Stomach (tissue), 8 donors: ENCODE measurements at regions not wholly inside any gene's neighbourhood (a gene's known extent, or its start where the extent isn't known, plus 50 kb on each side); places are given as distances from the start of the nearest gene placed in this dataset.

Experiments used
- DNase-seq, 2 donors: peaks; one replicate each; pipeline versions ENCODE4 v3.0.0 to v3.0.0-alpha.2; 2013 to 2019
- H3K27ac ChIP-seq, 5 donors: fragments of 200-600 bp in 4 of 5; sonication (generic) in 4 of 5; one replicate each; pipeline ENCODE4 v1.5.1; 2013 to 2019; ENCODE audit warnings: mild to moderate bottlenecking in 1 of 5, moderate library complexity in 1 of 5
- H3K27me3 ChIP-seq, 3 donors: fragments of 200-600 bp; sonication (generic); one replicate each; pipeline ENCODE4 v1.5.1; 2017 to 2019; ENCODE audit warnings: mixed run types in 1 of 3
- H3K36me3 ChIP-seq, 4 donors: fragments of 200-600 bp; sonication (generic); 1 replicate in 3 of 4; 2 replicates in 1 of 4; pipeline ENCODE4 v1.5.1; 2016 to 2019
- H3K4me1 ChIP-seq, 4 donors: fragments of 200-600 bp; sonication (generic); one replicate each; pipeline ENCODE4 v1.5.1; 2016 to 2019
- H3K4me3 ChIP-seq, 4 donors: fragments of 200-600 bp; sonication (generic) in 3 of 4; one replicate each; pipeline ENCODE4 v1.5.1; 2016 to 2019; ENCODE audit warnings: mild to moderate bottlenecking in 1 of 4
- H3K9me3 ChIP-seq, 4 donors: fragments of 200-600 bp; sonication (generic); one replicate each; pipeline ENCODE4 v1.5.1; 2016 to 2019
- CTCF ChIP-seq, 7 experiments: fragments of 450-650 bp in 4 of 7; fragments of 200-600 bp in 3 of 7; sonication (generic) in 3 of 7; IDR thresholded peaks; one replicate each; pipeline ENCODE4 v1.5.1; 2016 to 2019; ENCODE audit warnings: antibody characterized with exemption in 7 of 7, control low read depth in 2 of 7, mild to moderate bottlenecking in 1 of 7
- EP300 ChIP-seq: sonication (generic); formaldehyde crosslinking; IDR thresholded peaks from one replicate; pipeline ENCODE4 v1.6.1; 2017; ENCODE audit warnings: antibody characterized with exemption
- POLR2A ChIP-seq, 4 donors: fragments of 450-650 bp; IDR thresholded peaks; one replicate each; pipeline ENCODE4 v1.6.1; 2016; ENCODE audit warnings: antibody characterized with exemption in 4 of 4, control low read depth in 2 of 4, mild to moderate bottlenecking in 1 of 4, moderate library complexity in 1 of 4
- POLR2AphosphoS5 ChIP-seq, 3 donors: sonication (generic); formaldehyde crosslinking; IDR thresholded peaks; one replicate each; pipeline ENCODE4 v1.6.1; 2016; ENCODE audit warnings: antibody characterized with exemption in 3 of 3
- WGBS, 5 donors: extraction: QIAGEN DNeasy Blood & Tissue Kit in 3 of 5; methylation state at CpG; one replicate each; pipeline versions ENCODE4 v1.1.5 to v1.1.7; 2013 to 2018; 5-methylcytosine and 5-hydroxymethylcytosine counted together
- intact Hi-C: fragments of 100-400 bp; cut with DNase I; formaldehyde crosslinking; loops from one replicate; pipeline ENCODE4 v1.15.1; 2023; ENCODE audit warnings: low total_unique reads
- donor health status: healthy with polysubstance abuse.
- donor health status: Bipolar disorder and iron deficiency.
- donor health status: healthy.

DNA sequence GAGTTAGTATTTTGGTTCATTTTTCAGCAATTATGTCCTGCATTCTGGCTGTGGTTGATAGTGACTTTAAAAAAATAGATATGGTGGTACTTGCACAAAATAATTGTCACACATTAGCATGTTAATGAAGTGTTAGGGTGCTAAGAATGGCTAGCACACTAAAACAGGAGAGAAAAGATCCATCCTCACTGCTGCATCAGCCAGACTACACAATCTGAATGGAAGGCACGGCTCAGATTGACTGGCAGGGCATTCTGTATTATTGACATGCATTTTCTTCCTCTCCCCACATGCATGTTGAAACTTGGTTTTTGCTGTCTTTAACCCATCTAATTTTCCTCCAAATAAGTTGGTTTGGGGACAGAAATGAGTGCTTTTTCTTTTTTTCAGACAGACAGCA, 306.3 kb downstream of the PRL start:
- TF ChIP-seq POLR2A (IDR thresholded peaks at IDR 0.05) (no peak), POLR2AphosphoS5 (IDR thresholded peaks at IDR 0.05) (no peak), CTCF (IDR thresholded peaks at IDR 0.05) (no peak)
- no peak overlapping the region for H3K4me3 ChIP-seq
- H3K27ac ChIP-seq, result no peak overlapping the region
- no peaks in the 10 kb centered on the region for H3K9me3 ChIP-seq
- no peaks in the 10 kb centered on the region for H3K36me3 ChIP-seq
- 82 to 94% (median 85%) methylated on average over 1 of the region's 1 CpG for WGBS, 5 donors
- no peaks in the 10 kb centered on the region for H3K27me3 ChIP-seq
- H3K4me1 ChIP-seq, result peaks cover 0 to 22% (median 6%) of the 10 kb centered on the region in 4 donors
- intact Hi-C loops, result no loop called here
- no peak for DNase-seq

- TF ChIP-seq POLR2AphosphoS5 (IDR thresholded peaks at IDR 0.05) (no peak), CTCF (IDR thresholded peaks at IDR 0.05) (no peak), EP300 (no peak), POLR2A (IDR thresholded peaks at IDR 0.05) (no peak)
- H3K27me3 ChIP-seq, result no peaks in the 10 kb centered on the region
- H3K4me1 ChIP-seq, result peaks cover 0 to 10% (median 2%) of the 10 kb centered on the region in 4 donors
- no peaks in the 10 kb centered on the region for H3K36me3 ChIP-seq
- peak in 1 of 2 donors; percentile 46 for DNase-seq
- H3K9me3 ChIP-seq, result no peaks in the 10 kb centered on the region
- 68 to 79% (median 74%) methylated on average over 6 of the region's 6 CpGs for WGBS, 5 donors
- no peak overlapping the region for H3K27ac ChIP-seq
- intact Hi-C loops, result no loop called here
- H3K4me3 ChIP-seq, result no peak overlapping the region
Observed at GRCh38 chr6:21992178-21992967, 304.5 kb downstream of the PRL start.

GRCh38 chr6:21993841-21994240, 303.0 kb downstream of the PRL start:
- H3K4me3 ChIP-seq, result no peak overlapping the region
- no peaks in the 10 kb centered on the region for H3K36me3 ChIP-seq
- H3K27ac ChIP-seq, result no peak overlapping the region
- TF ChIP-seq POLR2A (IDR thresholded peaks at IDR 0.05) (no peak), EP300 (no peak), CTCF (IDR thresholded peaks at IDR 0.05) (no peak), POLR2AphosphoS5 (IDR thresholded peaks at IDR 0.05) (no peak)
- H3K27me3 ChIP-seq, result no peaks in the 10 kb centered on the region
- 53 to 68% (median 61%) methylated on average over 2 of the region's 2 CpGs for whole genome bisulfite sequencing, 5 donors
- no peaks in the 10 kb centered on the region for H3K9me3 ChIP-seq
- DNase-seq, result no peak
- intact Hi-C loops, result no loop called here
- peaks cover 0 to 6% (median 0%) of the 10 kb centered on the region in 4 donors for H3K4me1 ChIP-seq

DNA sequence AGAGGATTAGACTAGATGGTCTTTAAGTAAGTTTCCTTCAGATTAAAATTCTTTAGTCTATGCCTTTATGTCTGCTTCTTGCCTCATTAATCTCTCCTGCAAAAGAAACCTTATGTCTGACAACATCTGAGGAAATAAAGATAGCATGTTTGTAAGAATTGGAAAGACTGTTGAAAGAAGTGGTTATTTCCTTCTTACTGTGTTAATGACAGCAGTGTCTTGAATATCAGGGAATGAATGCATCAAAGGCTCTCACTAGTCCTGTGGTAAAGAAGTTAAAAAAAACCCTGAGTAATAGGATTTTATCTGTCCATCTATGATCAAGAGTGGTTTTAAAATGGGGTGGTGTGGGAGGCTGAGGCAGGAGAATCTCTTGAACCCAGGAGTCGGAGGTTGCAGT, 302.0 kb downstream of the PRL start:
- intact Hi-C loops, result no loop called here
- DNase-seq, result no peak

DNA sequence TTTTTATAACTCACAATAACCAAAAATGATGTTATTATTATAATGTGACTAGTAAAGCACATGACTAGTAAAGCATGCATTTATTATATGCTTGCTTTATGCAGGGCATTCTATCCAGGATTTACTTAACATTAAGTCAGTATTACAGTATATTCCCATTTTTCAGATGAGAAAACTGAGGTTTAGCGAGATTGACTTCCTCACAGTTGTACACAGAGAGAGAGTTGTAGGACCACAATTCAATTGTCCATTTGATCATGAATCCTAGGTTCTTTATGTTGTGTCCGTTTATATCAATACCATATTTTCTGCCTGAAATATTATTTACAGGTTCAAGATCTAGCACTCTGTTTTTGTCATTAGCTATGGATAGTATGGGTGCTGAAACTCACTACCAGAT, 301.5 kb downstream of the PRL start:
- Histone ChIP-seq H3K27ac (no peak overlapping the region), H3K4me1 (peaks cover 0 to 11% (median 0%) of the 10 kb centered on the region in 4 donors), H3K27me3 (no peaks in the 10 kb centered on the region), H3K9me3 (no peaks in the 10 kb centered on the region), H3K36me3 (no peaks in the 10 kb centered on the region), H3K4me3 (no peak overlapping the region)
- intact Hi-C loops, result no loop called here
- no peak for DNase-seq
- WGBS, 5 donors, result 92 to 95% (median 94%) methylated on average over 2 of the region's 2 CpGs
- no peak for TF ChIP-seq POLR2A (IDR thresholded peaks at IDR 0.05)

More for the DNA sequence above, 302.0 kb downstream of the PRL start:
- Histone ChIP-seq H3K27me3 (no peaks in the 10 kb centered on the region), H3K9me3 (no peaks in the 10 kb centered on the region), H3K27ac (no peak overlapping the region), H3K4me1 (peaks cover 0 to 11% (median 0%) of the 10 kb centered on the region in 4 donors), H3K36me3 (no peaks in the 10 kb centered on the region), H3K4me3 (no peak overlapping the region)
- no peak for TF ChIP-seq POLR2A (IDR thresholded peaks at IDR 0.05)
- no peak for TF ChIP-seq POLR2AphosphoS5 (IDR thresholded peaks at IDR 0.05)
- TF ChIP-seq EP300, result no peak
- 83 to 100% (median 94%) methylated on average over 1 of the region's 1 CpG for WGBS, 5 donors
